SK-N-SH (cell line): ENCODE measurements at regions not wholly inside any gene's neighbourhood (a gene's known extent, or its start where the extent isn't known, plus 50 kb on each side); places are given as distances from the start of the nearest gene placed in this dataset.

Experiments used
- CHD2 ChIP-seq: fragments of 150-350 bp; IDR thresholded peaks from 2 replicates; pipeline ENCODE4 v1.6.1; 2018; ENCODE audit warnings: low read length; ENCODE audit not compliant: partially characterized antibody
- ELF1 ChIP-seq: IDR thresholded peaks from 2 replicates; pipeline ENCODE4 v1.4.0; 2012
- EP300 ChIP-seq, 2 experiments: IDR thresholded peaks; 2 replicates each; pipeline versions ENCODE4 v1.4.0 to v1.6.1; 2012; ENCODE audit warnings: borderline replicate concordance in 1 of 2, low read depth in 1 of 2, low read length in 1 of 2
- EZH2phosphoT487 ChIP-seq: fragments of 200-600 bp; sonication (generic); IDR thresholded peaks from 2 replicates; pipeline ENCODE4 v1.6.1; 2017; ENCODE audit warnings: low read depth, mixed run types, mild to moderate bottlenecking, antibody characterized with exemption, moderate library complexity, borderline replicate concordance
- GABPA ChIP-seq: IDR thresholded peaks from 2 replicates; pipeline ENCODE4 v1.4.0; 2012; ENCODE audit warnings: low read depth, mild to moderate bottlenecking
- RAD21 ChIP-seq: IDR thresholded peaks from 2 replicates; pipeline ENCODE4 v1.6.1; 2012; ENCODE audit warnings: mild to moderate bottlenecking, low read length
- SIN3A ChIP-seq: IDR thresholded peaks from 2 replicates; pipeline ENCODE4 v1.6.1; 2012; ENCODE audit warnings: low read depth, mild to moderate bottlenecking, low read length, moderate library complexity, borderline replicate concordance
- SMC3 ChIP-seq: IDR thresholded peaks from 2 replicates; pipeline ENCODE4 v1.6.1; 2012; ENCODE audit warnings: low read depth, low read length, improper control_type of control experiment
- TAF1 ChIP-seq: IDR thresholded peaks from 2 replicates; pipeline ENCODE4 v1.6.1; 2012; ENCODE audit warnings: low read depth, mild to moderate bottlenecking, low read length, moderate library complexity, borderline replicate concordance
- TCF12 ChIP-seq: IDR thresholded peaks from 2 replicates; pipeline ENCODE4 v1.4.0; 2012
- TF ChIP-seq, protein P1 (sequence below): fragments of 200-600 bp; sonication (generic); IDR thresholded peaks from 2 replicates; pipeline ENCODE4 v1.6.1; 2017; ENCODE audit warnings: antibody characterized with exemption, mild to moderate bottlenecking, moderate library complexity
- TF ChIP-seq, protein P2 (sequence below): fragments of 150-350 bp; IDR thresholded peaks from 2 replicates; pipeline ENCODE4 v1.6.1; 2016; ENCODE audit warnings: mild to moderate bottlenecking, low read depth, low read length

DNA sequence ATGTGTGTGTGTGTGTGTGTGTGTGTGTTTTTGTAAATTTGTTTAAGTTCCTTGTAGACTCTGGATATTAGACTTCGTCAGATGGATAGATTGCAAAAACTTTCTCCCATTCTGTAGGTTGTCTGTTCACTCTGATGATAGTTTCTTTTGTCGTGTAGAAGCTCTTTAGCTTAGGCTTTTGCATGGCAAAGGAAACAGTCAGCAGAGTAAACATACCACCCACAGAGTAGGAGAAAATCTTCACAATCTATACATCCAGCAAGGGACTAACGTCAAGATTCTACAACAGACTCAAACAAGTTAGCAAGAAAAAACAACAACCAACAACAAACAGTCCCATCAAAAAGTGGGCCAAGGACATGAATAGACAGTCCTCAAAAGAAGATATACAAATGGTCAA is 336.7 kb upstream of the ATP5MC3 start:
- TF ChIP-seq CHD2 (no peak), EZH2phosphoT487 (no peak), TAF1 (no peak), SIN3A (no peak), EP300 (IDR thresholded peaks at IDR 0.05; ENCODE audit: borderline replicate concordance in 1 of 2, low read depth in 1 of 2, low read length in 1 of 2) (no peak), SMC3 (no peak), RAD21 (no peak), GABPA (no peak), TCF12 (no peak), ELF1 (no peak)
- TF ChIP-seq, protein P1, sequence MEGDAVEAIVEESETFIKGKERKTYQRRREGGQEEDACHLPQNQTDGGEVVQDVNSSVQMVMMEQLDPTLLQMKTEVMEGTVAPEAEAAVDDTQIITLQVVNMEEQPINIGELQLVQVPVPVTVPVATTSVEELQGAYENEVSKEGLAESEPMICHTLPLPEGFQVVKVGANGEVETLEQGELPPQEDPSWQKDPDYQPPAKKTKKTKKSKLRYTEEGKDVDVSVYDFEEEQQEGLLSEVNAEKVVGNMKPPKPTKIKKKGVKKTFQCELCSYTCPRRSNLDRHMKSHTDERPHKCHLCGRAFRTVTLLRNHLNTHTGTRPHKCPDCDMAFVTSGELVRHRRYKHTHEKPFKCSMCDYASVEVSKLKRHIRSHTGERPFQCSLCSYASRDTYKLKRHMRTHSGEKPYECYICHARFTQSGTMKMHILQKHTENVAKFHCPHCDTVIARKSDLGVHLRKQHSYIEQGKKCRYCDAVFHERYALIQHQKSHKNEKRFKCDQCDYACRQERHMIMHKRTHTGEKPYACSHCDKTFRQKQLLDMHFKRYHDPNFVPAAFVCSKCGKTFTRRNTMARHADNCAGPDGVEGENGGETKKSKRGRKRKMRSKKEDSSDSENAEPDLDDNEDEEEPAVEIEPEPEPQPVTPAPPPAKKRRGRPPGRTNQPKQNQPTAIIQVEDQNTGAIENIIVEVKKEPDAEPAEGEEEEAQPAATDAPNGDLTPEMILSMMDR = no peak
- TF ChIP-seq, protein P2, sequence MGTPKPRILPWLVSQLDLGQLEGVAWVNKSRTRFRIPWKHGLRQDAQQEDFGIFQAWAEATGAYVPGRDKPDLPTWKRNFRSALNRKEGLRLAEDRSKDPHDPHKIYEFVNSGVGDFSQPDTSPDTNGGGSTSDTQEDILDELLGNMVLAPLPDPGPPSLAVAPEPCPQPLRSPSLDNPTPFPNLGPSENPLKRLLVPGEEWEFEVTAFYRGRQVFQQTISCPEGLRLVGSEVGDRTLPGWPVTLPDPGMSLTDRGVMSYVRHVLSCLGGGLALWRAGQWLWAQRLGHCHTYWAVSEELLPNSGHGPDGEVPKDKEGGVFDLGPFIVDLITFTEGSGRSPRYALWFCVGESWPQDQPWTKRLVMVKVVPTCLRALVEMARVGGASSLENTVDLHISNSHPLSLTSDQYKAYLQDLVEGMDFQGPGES = no peak
